CD14-positive monocyte (primary cell): ENCODE measurements at regions not wholly inside any gene's neighbourhood (a gene's known extent, or its start where the extent isn't known, plus 50 kb on each side); places are given as distances from the start of the nearest gene placed in this dataset.

Experiments
- DNase-seq, 3 donors: peaks; one replicate each; pipeline ENCODE4 v3.0.0-alpha.2; 2011 to 2022
- H2AFZ ChIP-seq: 2 replicates; pipeline ENCODE4 v1.6.0; 2012; ENCODE audit warnings: mild to moderate bottlenecking, low read depth, low read length, inconsistent platforms; ENCODE audit not compliant: insufficient read depth, poor library complexity, severe bottlenecking
- H3K27ac ChIP-seq, 2 donors: 1 replicate in 1 of 2; 2 replicates in 1 of 2; pipeline ENCODE4 v1.5.1; 2012 to 2013; ENCODE audit warnings: low read length in 2 of 2, control low read depth in 1 of 2, inconsistent platforms in 1 of 2, low read depth in 1 of 2, mild to moderate bottlenecking in 1 of 2
- H3K27me3 ChIP-seq, 2 donors: one replicate each; pipeline versions ENCODE4 v1.6.0 to v1.6.1; 2011 to 2013; ENCODE audit warnings: low read length in 2 of 2; ENCODE audit not compliant: control insufficient read depth in 2 of 2, insufficient read depth in 2 of 2
- H3K36me3 ChIP-seq, 2 donors: replicated peaks in 1 of 2; 1 replicate in 1 of 2; 2 replicates in 1 of 2; pipeline versions ENCODE4 v1.5.1 to v1.6.1; 2012 to 2013; ENCODE audit warnings: low read length in 2 of 2, control low read depth in 1 of 2, inconsistent platforms in 1 of 2, mild to moderate bottlenecking in 1 of 2; ENCODE audit not compliant: insufficient read depth in 2 of 2, control insufficient read depth in 1 of 2
- H3K4me1 ChIP-seq, 2 donors: 1 replicate in 1 of 2; 2 replicates in 1 of 2; pipeline versions ENCODE4 v1.5.1 to v1.6.1; 2012 to 2013; ENCODE audit warnings: low read length in 2 of 2, control low read depth in 1 of 2, inconsistent platforms in 1 of 2, mild to moderate bottlenecking in 1 of 2, moderate library complexity in 1 of 2; ENCODE audit not compliant: insufficient read depth in 2 of 2, control insufficient read depth in 1 of 2
- H3K4me2 ChIP-seq: replicated peaks from 2 replicates; pipeline ENCODE3; 2012; ENCODE audit warnings: low read length, moderate library complexity, mild to moderate bottlenecking; ENCODE audit not compliant: poor library complexity, severe bottlenecking; ENCODE audit errors: extremely low read depth
- H3K4me3 ChIP-seq, 3 experiments: fragments of 200-600 bp in 1 of 3; sonication (generic) in 1 of 3; replicated peaks in 1 of 3; 1 replicate in 2 of 3; 2 replicates in 1 of 3; pipeline ENCODE4 v1.5.1; 2011 to 2013; ENCODE audit warnings: low read length in 3 of 3, mild to moderate bottlenecking in 3 of 3, control low read depth in 2 of 3, low read depth in 2 of 3, inconsistent platforms in 1 of 3, moderate library complexity in 1 of 3
- H3K79me2 ChIP-seq: 2 replicates; pipeline ENCODE4 v1.6.0; 2012; ENCODE audit warnings: mild to moderate bottlenecking, control low read depth, inconsistent platforms, low read length, moderate library complexity; ENCODE audit not compliant: insufficient read depth
- H3K9ac ChIP-seq: 2 replicates; pipeline ENCODE4 v1.6.0; 2017; ENCODE audit warnings: low read length, mild to moderate bottlenecking; ENCODE audit not compliant: insufficient read depth, poor library complexity, severe bottlenecking
- H3K9me3 ChIP-seq, 2 donors: replicated peaks in 1 of 2; 1 replicate in 1 of 2; 2 replicates in 1 of 2; pipeline versions ENCODE4 v1.5.1 to v1.6.1; 2012 to 2013; ENCODE audit warnings: low read length in 2 of 2, control low read depth in 1 of 2; ENCODE audit not compliant: control insufficient read depth in 1 of 2, insufficient read depth in 1 of 2
- H4K20me1 ChIP-seq: 2 replicates; pipeline ENCODE4 v1.6.0; 2012; ENCODE audit warnings: mild to moderate bottlenecking, low read length, control low read depth, moderate library complexity; ENCODE audit not compliant: insufficient read depth
- H3K27ac Mint-ChIP-seq, 7 donors: one replicate each; pipeline ENCODE4 v1.8.0; 2020; ENCODE audit warnings: mild to moderate bottlenecking in 7 of 7, mixed read lengths in 7 of 7, moderate library complexity in 6 of 7, inconsistent platforms in 2 of 7
- H3K27me3 Mint-ChIP-seq, 3 donors: one replicate each; pipeline ENCODE4 v1.8.0; 2021 to 2022; ENCODE audit warnings: low read depth in 3 of 3, mild to moderate bottlenecking in 3 of 3, mixed read lengths in 3 of 3, moderate library complexity in 3 of 3, inconsistent platforms in 1 of 3
- H3K36me3 Mint-ChIP-seq, 2 donors: one replicate each; pipeline ENCODE4 v1.8.0; 2020; ENCODE audit warnings: mixed read lengths in 2 of 2, inconsistent platforms in 1 of 2, mild to moderate bottlenecking in 1 of 2
- H3K4me1 Mint-ChIP-seq: one replicate; pipeline ENCODE4 v1.8.0; 2020; ENCODE audit warnings: mild to moderate bottlenecking, mixed read lengths
- H3K4me3 Mint-ChIP-seq, 2 donors: one replicate each; pipeline ENCODE4 v1.8.0; 2020; ENCODE audit warnings: mild to moderate bottlenecking in 2 of 2, mixed read lengths in 2 of 2, moderate library complexity in 1 of 2
- H3K9me3 Mint-ChIP-seq, 7 donors: one replicate each; pipeline ENCODE4 v1.8.0; 2020 to 2022; ENCODE audit warnings: mixed read lengths in 7 of 7, mild to moderate bottlenecking in 6 of 7, moderate library complexity in 6 of 7, inconsistent platforms in 2 of 7
- CTCF ChIP-seq: fragments of 200-600 bp; IDR thresholded peaks from one replicate; pipeline ENCODE4 v1.8.0; 2022; ENCODE audit warnings: antibody characterized with exemption, mild to moderate bottlenecking
- WGBS: methylation state at CpG from one replicate; pipeline ENCODE4 v1.1.5; 2013; ENCODE audit warnings: missing lambda C conversion rate; ENCODE audit not compliant: insufficient coverage; 5-methylcytosine and 5-hydroxymethylcytosine counted together
- intact Hi-C, 2 donors: fragments of 100-400 bp; cut with micrococcal nuclease; formaldehyde crosslinking; loops; one replicate each; pipeline versions ENCODE4 v1.15.0 to v1.15.1; 2023

DNA sequence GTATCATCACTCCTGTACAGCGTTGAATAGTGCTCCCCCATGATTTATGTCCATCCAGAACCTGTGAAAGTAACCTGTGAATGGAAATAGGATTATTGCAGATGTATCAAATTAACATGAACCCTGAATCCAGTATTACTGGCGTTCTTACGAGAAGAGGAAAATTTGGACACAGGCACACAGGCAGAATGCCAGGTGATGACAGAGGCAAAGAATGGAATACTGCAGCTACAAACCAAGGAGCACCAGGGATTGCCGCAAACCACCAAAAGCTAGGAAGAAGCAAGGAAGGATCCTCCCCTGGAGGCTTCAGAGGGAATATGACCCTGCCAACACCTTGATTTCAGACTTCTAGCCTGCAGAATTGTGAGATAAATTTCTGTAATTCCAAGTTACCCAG is 113.5 kb upstream of the EGLN3 start:
- Histone ChIP-seq H2AFZ (no peak overlapping the region), H3K4me2 (no peak overlapping the region), H3K27ac (no peak overlapping the region), H3K79me2 (no peaks in the 10 kb centered on the region), H4K20me1 (no peaks in the 10 kb centered on the region), H3K4me3 (no peak overlapping the region), H3K9me3 (no peaks in the 10 kb centered on the region), H3K9ac (no peak overlapping the region), H3K36me3 (no peaks in the 10 kb centered on the region), H3K4me1 (peaks cover 11 to 14% of the 10 kb centered on the region in 2 donors), H3K27me3 (peaks cover 0 to 14% of the 10 kb centered on the region in 2 donors)
- H3K4me3 Mint-ChIP-seq: no peak overlapping the region
- intact Hi-C loops: no loop called here
- H3K36me3 Mint-ChIP-seq: peaks cover 0 to 5% of the 10 kb centered on the region in 2 donors
- TF ChIP-seq CTCF: no peak
- DNase-seq: no peak
- H3K4me1 Mint-ChIP-seq: peaks cover 13% of the 10 kb centered on the region
- H3K27me3 Mint-ChIP-seq: peaks cover 11 to 19% (median 18%) of the 10 kb centered on the region in 3 donors
- 89% methylated on average over 3 of the region's 4 CpGs for WGBS
- H3K27ac Mint-ChIP-seq: no peak overlapping the region
- H3K9me3 Mint-ChIP-seq: peaks cover 0 to 4% (median 0%) of the 10 kb centered on the region in 7 donors

- Histone ChIP-seq H3K9me3 (no peaks in the 10 kb centered on the region), H4K20me1 (no peaks in the 10 kb centered on the region), H3K4me3 (no peak overlapping the region), H3K4me1 (peaks cover 13 to 15% of the 10 kb centered on the region in 2 donors), H3K36me3 (no peaks in the 10 kb centered on the region), H3K79me2 (no peaks in the 10 kb centered on the region), H3K27me3 (peaks cover 0 to 19% of the 10 kb centered on the region in 2 donors), H3K27ac (no peak overlapping the region), H2AFZ (no peak overlapping the region), H3K4me2 (no peak overlapping the region), H3K9ac (no peak overlapping the region)
- Mint-ChIP-seq H3K27me3 (peaks cover 16 to 23% (median 23%) of the 10 kb centered on the region in 3 donors), H3K9me3 (peaks cover 0 to 4% (median 0%) of the 10 kb centered on the region in 7 donors), H3K4me3 (no peak overlapping the region), H3K36me3 (peaks cover 0 to 5% of the 10 kb centered on the region in 2 donors), H3K4me1 (peaks cover 15% of the 10 kb centered on the region), H3K27ac (no peak overlapping the region)
- WGBS: 94% methylated on average over 4 of the region's 9 CpGs
- no peak for TF ChIP-seq CTCF
- intact Hi-C loops: no loop called here
- no peak for DNase-seq
These were observed 112.7 kb upstream of the EGLN3 start for GRCh38 chr14:34063470-34064164.
